ENCODE measurements at regions not wholly inside any gene's neighbourhood (a gene's known extent, or its start where the extent isn't known, plus 50 kb on each side); places are given as distances from the start of the nearest gene placed in this dataset.

- DNase-seq (ENCODE audit: low spot score) = no peak
- TF ChIP-seq, protein P1, sequence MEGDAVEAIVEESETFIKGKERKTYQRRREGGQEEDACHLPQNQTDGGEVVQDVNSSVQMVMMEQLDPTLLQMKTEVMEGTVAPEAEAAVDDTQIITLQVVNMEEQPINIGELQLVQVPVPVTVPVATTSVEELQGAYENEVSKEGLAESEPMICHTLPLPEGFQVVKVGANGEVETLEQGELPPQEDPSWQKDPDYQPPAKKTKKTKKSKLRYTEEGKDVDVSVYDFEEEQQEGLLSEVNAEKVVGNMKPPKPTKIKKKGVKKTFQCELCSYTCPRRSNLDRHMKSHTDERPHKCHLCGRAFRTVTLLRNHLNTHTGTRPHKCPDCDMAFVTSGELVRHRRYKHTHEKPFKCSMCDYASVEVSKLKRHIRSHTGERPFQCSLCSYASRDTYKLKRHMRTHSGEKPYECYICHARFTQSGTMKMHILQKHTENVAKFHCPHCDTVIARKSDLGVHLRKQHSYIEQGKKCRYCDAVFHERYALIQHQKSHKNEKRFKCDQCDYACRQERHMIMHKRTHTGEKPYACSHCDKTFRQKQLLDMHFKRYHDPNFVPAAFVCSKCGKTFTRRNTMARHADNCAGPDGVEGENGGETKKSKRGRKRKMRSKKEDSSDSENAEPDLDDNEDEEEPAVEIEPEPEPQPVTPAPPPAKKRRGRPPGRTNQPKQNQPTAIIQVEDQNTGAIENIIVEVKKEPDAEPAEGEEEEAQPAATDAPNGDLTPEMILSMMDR (IDR thresholded peaks at IDR 0.05) = no peak
- H3K4me1 Mint-ChIP-seq (ENCODE audit: low read depth) = no peaks in the 10 kb centered on the region
- no peaks in the 10 kb centered on the region for H3K9me3 Mint-ChIP-seq (ENCODE audit: low read depth)
- peaks cover 11% of the 10 kb centered on the region for H3K27me3 Mint-ChIP-seq (ENCODE audit: low read depth)
- H3K4me3 Mint-ChIP-seq (ENCODE audit: unreplicated experiment) = no peak overlapping the region
- no peak overlapping the region for H3K27ac Mint-ChIP-seq (ENCODE audit: unreplicated experiment)
- no peaks in the 10 kb centered on the region for H3K36me3 Mint-ChIP-seq (ENCODE audit: low read depth)
Measured at GRCh38 chr6:104256646-104257045, 603.1 kb downstream of the HACE1 start.

DNA sequence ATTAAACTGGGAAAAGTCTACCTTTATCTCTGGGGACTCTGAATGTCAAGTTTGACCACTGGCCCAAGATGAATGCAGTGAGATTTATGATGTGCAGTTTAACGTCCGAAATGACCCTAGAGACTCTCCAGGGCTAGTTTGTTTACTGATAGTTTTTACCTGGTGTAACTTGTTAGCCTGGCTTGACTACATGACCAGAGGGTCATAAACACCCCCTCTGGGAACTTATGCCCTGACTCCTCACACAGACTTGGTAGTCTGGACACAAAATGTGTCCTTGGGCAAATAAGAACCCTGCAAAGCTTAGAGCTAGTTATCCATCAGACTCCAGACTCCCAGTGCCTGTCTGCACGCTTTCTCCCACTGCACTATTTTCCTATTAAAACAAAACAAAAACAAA is 606.5 kb downstream of the HACE1 start:
- no peaks in the 10 kb centered on the region for H3K9me3 Mint-ChIP-seq (ENCODE audit: low read depth)
- no peak overlapping the region for H3K27ac Mint-ChIP-seq (ENCODE audit: unreplicated experiment)
- no peaks in the 10 kb centered on the region for H3K36me3 Mint-ChIP-seq (ENCODE audit: low read depth)
- DNase-seq (ENCODE audit: low spot score) = no peak
- TF ChIP-seq, protein P1 (IDR thresholded peaks at IDR 0.05) = no peak
- peaks cover 10% of the 10 kb centered on the region for H3K27me3 Mint-ChIP-seq (ENCODE audit: low read depth)
- no peaks in the 10 kb centered on the region for H3K4me1 Mint-ChIP-seq (ENCODE audit: low read depth)
- H3K4me3 Mint-ChIP-seq (ENCODE audit: unreplicated experiment) = no peak overlapping the region

- Mint-ChIP-seq H3K27me3 (ENCODE audit: low read depth) (peaks cover 9% of the 10 kb centered on the region), H3K9me3 (ENCODE audit: low read depth) (no peaks in the 10 kb centered on the region), H3K27ac (ENCODE audit: unreplicated experiment) (no peak overlapping the region), H3K4me3 (ENCODE audit: unreplicated experiment) (no peak overlapping the region), H3K36me3 (ENCODE audit: low read depth) (no peaks in the 10 kb centered on the region), H3K4me1 (ENCODE audit: low read depth) (no peaks in the 10 kb centered on the region)
- TF ChIP-seq, protein P1 (IDR thresholded peaks at IDR 0.05) = no peak
- no peak for DNase-seq (ENCODE audit: low spot score)
Measured at GRCh38 chr6:104252276-104252675, 607.4 kb downstream of the HACE1 start.

DNA sequence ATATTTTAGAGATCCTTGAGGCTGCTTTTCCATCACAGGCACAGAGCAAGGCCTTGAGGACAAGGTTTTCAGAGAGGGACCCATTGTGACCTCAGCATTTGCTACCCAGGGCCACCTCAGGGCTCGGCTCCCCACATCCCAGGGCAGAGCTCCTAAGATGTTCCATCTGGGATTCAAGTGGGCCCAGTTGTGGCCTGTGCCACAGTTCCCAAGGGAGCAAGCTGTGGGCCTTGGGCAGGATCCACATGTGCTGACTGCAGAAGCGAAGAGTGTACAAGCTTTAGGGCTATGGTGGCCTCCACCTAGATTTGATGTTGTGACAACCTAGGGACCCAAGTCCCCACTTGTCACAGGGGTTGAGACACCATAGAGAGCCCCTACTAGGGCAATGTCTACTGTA is 608.1 kb downstream of the HACE1 start:
- TF ChIP-seq, protein P1 (IDR thresholded peaks at IDR 0.05) = no peak
- H3K27ac Mint-ChIP-seq (ENCODE audit: unreplicated experiment) = no peak overlapping the region
- no peaks in the 10 kb centered on the region for H3K4me1 Mint-ChIP-seq (ENCODE audit: low read depth)
- peaks cover 1% of the 10 kb centered on the region for H3K36me3 Mint-ChIP-seq (ENCODE audit: low read depth)
- DNase-seq (ENCODE audit: low spot score) = no peak
- H3K4me3 Mint-ChIP-seq (ENCODE audit: unreplicated experiment) = no peak overlapping the region
- H3K27me3 Mint-ChIP-seq (ENCODE audit: low read depth) = peaks cover 9% of the 10 kb centered on the region
- no peaks in the 10 kb centered on the region for H3K9me3 Mint-ChIP-seq (ENCODE audit: low read depth)

DNA sequence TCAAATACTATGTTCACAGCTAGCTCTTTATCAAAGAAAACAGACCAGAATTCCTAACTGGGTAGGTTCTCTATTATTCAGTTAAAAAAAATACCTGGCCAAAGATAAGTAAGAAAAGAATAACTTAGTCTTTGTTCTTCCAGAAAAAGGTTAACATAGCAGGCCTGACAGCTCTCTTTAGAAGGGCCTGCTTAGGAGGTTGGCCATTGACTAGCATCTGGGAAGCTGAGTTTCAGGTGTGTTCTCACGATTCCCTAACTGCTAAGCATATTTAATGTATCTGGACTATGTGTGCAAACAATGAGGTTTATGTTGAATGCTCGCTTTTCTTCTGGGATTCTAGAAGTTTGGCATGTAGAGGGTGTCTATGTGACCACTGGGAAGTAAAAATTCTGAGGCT is 618.9 kb downstream of the HACE1 start:
- TF ChIP-seq, protein P1 (IDR thresholded peaks at IDR 0.05) = no peak
- no peak overlapping the region for H3K4me3 Mint-ChIP-seq (ENCODE audit: unreplicated experiment)
- no peaks in the 10 kb centered on the region for H3K36me3 Mint-ChIP-seq (ENCODE audit: low read depth)
- no peak for DNase-seq (ENCODE audit: low spot score)
- peaks cover 7% of the 10 kb centered on the region for H3K9me3 Mint-ChIP-seq (ENCODE audit: low read depth)
- H3K4me1 Mint-ChIP-seq (ENCODE audit: low read depth) = no peaks in the 10 kb centered on the region
- peaks cover 8% of the 10 kb centered on the region for H3K27me3 Mint-ChIP-seq (ENCODE audit: low read depth)
- no peak overlapping the region for H3K27ac Mint-ChIP-seq (ENCODE audit: unreplicated experiment)
